Osteocyte (in vitro differentiated cells): ENCODE measurements at regions not wholly inside any gene's neighbourhood (a gene's known extent, or its start where the extent isn't known, plus 50 kb on each side); places are given as distances from the start of the nearest gene placed in this dataset.

Experiments
- DNase-seq: peaks from one replicate; pipeline ENCODE4 v3.0.0; 2021; ENCODE audit warnings: mixed read lengths; ENCODE audit not compliant: unreplicated experiment; ENCODE audit errors: extremely low spot score
- H3K27ac Mint-ChIP-seq: one replicate; pipeline ENCODE4 v1.8.0; 2021; ENCODE audit warnings: mild to moderate bottlenecking, mixed read lengths; ENCODE audit not compliant: unreplicated experiment
- H3K27me3 Mint-ChIP-seq: one replicate; pipeline ENCODE4 v1.8.0; 2021; ENCODE audit warnings: mixed read lengths; ENCODE audit not compliant: unreplicated experiment
- H3K36me3 Mint-ChIP-seq: one replicate; pipeline ENCODE4 v1.8.0; 2021; ENCODE audit warnings: mixed read lengths; ENCODE audit not compliant: unreplicated experiment
- H3K4me1 Mint-ChIP-seq: one replicate; pipeline ENCODE4 v1.8.0; 2021; ENCODE audit warnings: mixed read lengths; ENCODE audit not compliant: unreplicated experiment
- H3K4me3 Mint-ChIP-seq: one replicate; pipeline ENCODE4 v1.8.0; 2021; ENCODE audit warnings: mild to moderate bottlenecking, moderate library complexity, mixed read lengths; ENCODE audit not compliant: unreplicated experiment
- H3K9me3 Mint-ChIP-seq: one replicate; pipeline ENCODE4 v1.8.0; 2021; ENCODE audit warnings: mixed read lengths; ENCODE audit not compliant: unreplicated experiment
- CTCF ChIP-seq: fragments of 200-600 bp; sonication (generic); IDR thresholded peaks from 2 replicates; pipeline ENCODE4 v1.5.0; 2021; ENCODE audit warnings: antibody characterized with exemption, mild to moderate bottlenecking, moderate library complexity

GRCh38 chr10:36492590-36493515, 632.5 kb upstream of the ANKRD30A start:
- H3K9me3 Mint-ChIP-seq = no peaks in the 10 kb centered on the region
- H3K27me3 Mint-ChIP-seq = no peaks in the 10 kb centered on the region
- peak; percentile 18 for TF ChIP-seq CTCF
- H3K36me3 Mint-ChIP-seq = no peaks in the 10 kb centered on the region
- H3K27ac Mint-ChIP-seq = peak overlapping the region; percentile 29
- DNase-seq = no peak
- peak overlapping the region; percentile 15 for H3K4me3 Mint-ChIP-seq
- H3K4me1 Mint-ChIP-seq = peaks cover 93% of the 10 kb centered on the region

- TF ChIP-seq CTCF = no peak
- no peaks in the 10 kb centered on the region for H3K36me3 Mint-ChIP-seq
- no peak for DNase-seq
- H3K9me3 Mint-ChIP-seq = no peaks in the 10 kb centered on the region
- no peak overlapping the region for H3K4me3 Mint-ChIP-seq
- no peaks in the 10 kb centered on the region for H3K27me3 Mint-ChIP-seq
- peaks cover 84% of the 10 kb centered on the region for H3K4me1 Mint-ChIP-seq
- peak overlapping the region; percentile 15 for H3K27ac Mint-ChIP-seq
These were observed 633.5 kb upstream of the ANKRD30A start for GRCh38 chr10:36491926-36492325.

GRCh38 chr10:36489611-36490228, 635.7 kb upstream of the ANKRD30A start:
- DNase-seq = no peak

GRCh38 chr10:36489181-36489580, 636.2 kb upstream of the ANKRD30A start:
- Mint-ChIP-seq H3K27me3 (no peaks in the 10 kb centered on the region), H3K4me1 (peaks cover 57% of the 10 kb centered on the region), H3K36me3 (no peaks in the 10 kb centered on the region), H3K4me3 (no peak overlapping the region), H3K9me3 (no peaks in the 10 kb centered on the region), H3K27ac (peak overlapping the region; percentile 95)
- TF ChIP-seq CTCF = no peak
- no peak for DNase-seq

More at GRCh38 chr10:36489611-36490228, 635.7 kb upstream of the ANKRD30A start:
- no peaks in the 10 kb centered on the region for H3K36me3 Mint-ChIP-seq
- TF ChIP-seq CTCF = no peak
- H3K27me3 Mint-ChIP-seq = no peaks in the 10 kb centered on the region
- no peak overlapping the region for H3K4me3 Mint-ChIP-seq
- peak overlapping the region; percentile 95 for H3K27ac Mint-ChIP-seq
- no peaks in the 10 kb centered on the region for H3K9me3 Mint-ChIP-seq
- peaks cover 62% of the 10 kb centered on the region for H3K4me1 Mint-ChIP-seq

- H3K36me3 Mint-ChIP-seq = no peaks in the 10 kb centered on the region
These were observed 636.8 kb upstream of the ANKRD30A start for GRCh38 chr10:36488579-36488978.

More at GRCh38 chr10:36488579-36488978, 636.8 kb upstream of the ANKRD30A start:
- no peak overlapping the region for H3K4me3 Mint-ChIP-seq
- no peak for DNase-seq
- H3K4me1 Mint-ChIP-seq = peaks cover 51% of the 10 kb centered on the region
- TF ChIP-seq CTCF = no peak
- peak overlapping the region; percentile 95 for H3K27ac Mint-ChIP-seq
- no peaks in the 10 kb centered on the region for H3K9me3 Mint-ChIP-seq
- H3K27me3 Mint-ChIP-seq = no peaks in the 10 kb centered on the region
